NCI-H2196 (cell line): ENCODE measurements at regions not wholly inside any gene's neighbourhood (a gene's known extent, or its start where the extent isn't known, plus 50 kb on each side); places are given as distances from the start of the nearest gene placed in this dataset.

Experiments used
- DNase-seq: peaks from one replicate; lab custom pipeline; 2025; ENCODE audit not compliant: unreplicated experiment; lab: John Stamatoyannopoulos, UW

DNA sequence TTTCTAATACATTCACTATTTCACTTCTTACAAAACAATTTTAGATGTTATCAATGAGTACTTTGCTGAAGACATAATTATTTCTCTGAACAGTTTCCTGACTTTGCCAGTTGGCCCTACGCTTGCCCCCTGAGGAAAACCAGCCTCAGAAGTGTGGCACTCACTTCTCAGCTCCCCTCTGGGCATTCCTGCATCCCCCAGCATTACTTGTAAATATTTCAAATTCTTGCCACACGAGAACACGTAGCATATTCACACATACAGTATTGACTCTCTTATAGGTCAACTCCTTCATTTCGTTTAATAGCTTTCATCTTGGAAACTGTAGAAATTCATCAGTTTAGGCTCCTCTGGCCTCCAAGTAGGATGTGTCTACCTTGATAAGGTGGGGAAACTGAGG, 65.2 kb downstream of the OTX2 start:
- no peak for DNase-seq

DNA sequence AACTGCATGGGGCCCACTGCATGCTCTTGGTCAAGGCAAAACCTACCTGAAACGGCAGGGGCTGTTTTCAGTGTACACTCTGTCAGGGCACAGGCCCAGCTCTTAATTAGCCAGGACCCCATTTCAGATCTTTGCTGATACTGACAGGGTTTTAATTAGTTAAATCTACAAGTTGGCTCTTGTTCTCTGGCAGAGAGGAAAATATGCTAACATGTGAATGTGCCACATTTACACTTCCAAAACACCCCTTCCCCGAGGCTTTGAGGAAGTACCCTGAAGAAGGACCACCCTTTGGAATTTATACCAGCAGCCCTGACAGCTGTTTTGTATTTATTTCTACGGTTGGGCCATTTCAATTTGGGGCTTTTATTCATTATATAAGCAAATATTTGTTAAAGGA, 66.3 kb downstream of the OTX2 start:
- no peak for DNase-seq

DNA sequence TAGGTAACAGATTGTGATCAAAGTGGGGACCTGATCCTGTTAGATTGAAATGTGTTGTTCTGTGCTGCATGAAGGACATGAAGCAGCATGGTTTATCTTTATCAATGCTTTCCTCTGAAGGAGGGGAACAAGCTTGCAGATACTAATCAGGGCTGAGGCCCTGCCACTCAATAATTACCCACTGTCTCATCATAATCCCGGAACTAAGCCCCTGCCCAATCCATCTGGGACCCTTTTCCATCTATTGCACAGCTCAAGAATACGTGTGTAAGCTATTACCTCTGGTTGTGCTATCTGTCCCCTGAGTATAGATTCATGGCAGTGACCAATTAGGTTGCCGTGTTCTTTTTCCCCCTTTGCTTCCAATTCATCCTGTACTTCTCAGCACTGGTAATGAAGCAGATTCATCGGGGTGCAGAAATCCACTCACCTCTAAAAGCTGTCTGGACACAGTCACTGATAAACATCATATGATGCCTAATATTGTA, 67.8 kb downstream of the OTX2 start:
- no peak for DNase-seq

DNA sequence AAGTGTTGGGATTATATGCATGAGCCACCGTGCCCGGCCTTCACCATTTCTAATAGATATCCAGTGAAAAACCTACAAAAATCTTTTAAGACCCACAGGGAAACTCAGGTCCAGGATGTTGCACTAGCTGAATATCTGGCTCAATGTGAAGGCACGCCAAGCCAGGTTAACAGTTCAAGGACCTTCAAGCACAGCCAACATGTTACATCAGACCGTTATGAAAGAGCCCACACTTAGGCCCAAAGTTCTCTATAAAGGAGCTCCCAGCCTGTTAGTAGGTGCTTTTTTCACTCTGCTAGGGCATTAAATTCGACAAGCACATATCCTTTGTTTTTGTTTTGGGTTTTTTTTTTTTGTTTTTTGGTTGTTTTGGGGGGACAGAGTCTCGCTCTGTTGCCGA, 69.0 kb downstream of the OTX2 start:
- no peak for DNase-seq

DNA sequence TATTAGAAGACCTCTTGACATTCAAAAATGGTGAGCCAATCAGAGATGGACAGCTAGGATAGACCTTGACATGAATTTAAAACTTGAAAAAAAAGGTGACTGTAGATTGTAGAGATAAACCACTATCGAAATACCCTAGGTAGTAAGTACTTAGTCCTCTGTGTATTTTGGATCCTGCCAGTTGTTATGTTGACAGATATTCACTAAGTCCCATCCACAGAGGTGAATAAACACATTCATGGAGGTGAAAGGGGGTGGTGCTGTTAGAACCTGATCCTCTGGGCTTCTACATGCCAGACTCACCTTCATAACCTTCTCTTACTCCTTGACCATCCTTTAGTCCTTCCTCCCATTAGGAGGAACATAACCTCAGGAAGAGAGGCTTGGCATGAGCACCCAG, 72.3 kb downstream of the OTX2 start:
- peak; percentile 19 for DNase-seq

DNA sequence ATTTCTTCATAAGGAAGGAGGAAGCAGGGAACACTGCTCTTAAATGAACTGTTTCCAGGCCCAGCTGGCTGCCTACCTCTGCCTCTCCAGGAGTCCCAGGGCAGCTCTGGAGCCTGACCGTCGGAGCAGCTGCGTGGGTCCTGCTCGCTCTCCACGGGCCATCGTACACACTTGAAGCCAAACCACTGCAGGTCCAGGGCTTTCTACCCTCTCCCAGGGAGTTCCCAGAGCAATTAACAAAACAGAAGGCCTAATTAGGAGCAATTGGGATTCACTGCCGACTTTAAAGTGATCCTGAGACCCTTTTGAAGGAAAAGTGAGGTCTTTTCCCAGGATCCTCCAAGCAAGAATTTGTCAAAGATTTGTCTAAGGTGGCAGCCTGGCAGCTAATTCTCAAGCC, 76.9 kb downstream of the OTX2 start:
- DNase-seq, result no peak

DNA sequence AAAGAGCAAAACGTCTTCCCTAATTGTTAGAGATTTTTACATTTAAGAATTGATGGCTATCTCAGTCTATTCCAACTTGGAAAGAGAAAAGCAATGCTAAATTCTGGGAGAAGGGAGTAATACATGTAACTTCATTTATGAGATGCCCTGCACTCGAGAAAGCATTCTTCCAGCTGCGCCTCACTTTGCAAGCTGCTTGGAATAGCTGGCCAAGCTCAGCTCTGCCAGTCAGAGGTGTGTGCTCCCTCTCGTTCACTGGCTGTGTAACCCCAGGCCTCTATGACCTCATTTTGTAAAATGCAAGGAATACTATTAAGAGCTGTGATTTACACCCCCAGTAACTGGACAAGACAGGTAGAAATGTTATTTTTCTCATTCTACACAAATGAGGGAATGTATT, 79.1 kb downstream of the OTX2 start:
- no peak for DNase-seq

DNA sequence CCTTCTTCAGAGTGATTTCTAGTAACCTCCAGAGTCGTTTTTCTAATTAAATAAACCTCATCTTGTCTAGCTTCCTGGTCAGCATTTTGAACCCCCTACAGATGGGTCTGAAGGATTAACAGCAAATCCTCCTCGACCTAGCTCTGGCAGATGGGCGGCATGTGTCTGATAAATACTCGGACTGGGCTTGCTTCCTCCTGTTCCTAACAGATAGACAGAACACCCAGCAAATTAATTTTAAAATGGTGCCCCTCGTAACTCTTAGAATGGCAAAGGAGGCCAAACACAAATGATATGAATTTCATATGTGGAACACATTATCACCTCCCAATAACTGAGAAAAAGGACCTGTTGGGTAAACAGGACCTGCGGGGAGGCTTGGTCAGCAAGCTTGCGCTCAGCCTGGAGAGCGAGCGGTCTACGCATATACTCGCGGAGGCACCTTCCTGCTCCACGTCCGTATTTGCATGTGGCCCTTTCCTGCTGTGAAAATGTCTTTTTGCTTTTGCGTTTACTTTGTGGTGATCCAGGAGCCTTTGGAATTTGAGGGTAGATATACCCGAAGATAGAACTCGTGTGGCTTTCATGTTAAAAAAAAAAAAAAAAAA, 79.6 kb downstream of the OTX2 start:
- DNase-seq, result no peak

DNA sequence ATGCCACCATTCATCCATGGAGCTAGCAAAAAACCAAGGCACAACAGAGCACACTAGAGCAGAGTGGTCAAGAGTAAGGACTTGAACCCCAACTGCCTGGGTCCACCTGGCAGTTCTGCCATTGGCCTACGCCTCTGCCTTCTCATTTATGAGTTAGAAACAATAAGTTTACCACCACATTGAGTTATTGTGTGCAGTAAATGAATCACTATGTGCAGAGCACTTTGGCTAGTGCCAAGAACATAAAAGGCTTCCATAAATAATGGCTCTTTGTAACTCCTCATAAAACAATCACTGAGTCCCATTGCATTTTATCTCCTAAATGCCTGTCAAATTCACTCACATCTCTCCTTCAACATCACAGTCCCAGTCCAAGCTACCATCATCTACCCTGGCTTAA, 86.3 kb downstream of the OTX2 start:
- no peak for DNase-seq

DNA sequence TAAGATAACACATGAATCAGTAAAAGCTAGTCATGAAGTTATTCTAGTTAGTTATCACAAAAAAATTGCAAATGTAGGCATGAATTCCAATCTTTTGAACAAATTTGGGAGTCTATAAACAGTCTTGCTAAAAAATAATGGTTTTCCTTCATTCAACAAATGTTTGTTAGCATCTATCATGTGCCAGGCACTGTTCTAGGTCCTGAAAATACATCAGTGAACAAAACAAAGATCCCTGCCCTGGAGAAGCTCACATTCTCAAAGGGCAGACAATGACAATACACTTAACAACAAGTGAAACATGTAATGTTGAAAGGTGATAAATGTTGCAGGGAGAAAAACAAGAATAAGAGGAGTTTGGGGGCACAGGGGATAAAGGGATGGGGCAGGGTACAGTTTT, 86.9 kb downstream of the OTX2 start:
- no peak for DNase-seq

DNA sequence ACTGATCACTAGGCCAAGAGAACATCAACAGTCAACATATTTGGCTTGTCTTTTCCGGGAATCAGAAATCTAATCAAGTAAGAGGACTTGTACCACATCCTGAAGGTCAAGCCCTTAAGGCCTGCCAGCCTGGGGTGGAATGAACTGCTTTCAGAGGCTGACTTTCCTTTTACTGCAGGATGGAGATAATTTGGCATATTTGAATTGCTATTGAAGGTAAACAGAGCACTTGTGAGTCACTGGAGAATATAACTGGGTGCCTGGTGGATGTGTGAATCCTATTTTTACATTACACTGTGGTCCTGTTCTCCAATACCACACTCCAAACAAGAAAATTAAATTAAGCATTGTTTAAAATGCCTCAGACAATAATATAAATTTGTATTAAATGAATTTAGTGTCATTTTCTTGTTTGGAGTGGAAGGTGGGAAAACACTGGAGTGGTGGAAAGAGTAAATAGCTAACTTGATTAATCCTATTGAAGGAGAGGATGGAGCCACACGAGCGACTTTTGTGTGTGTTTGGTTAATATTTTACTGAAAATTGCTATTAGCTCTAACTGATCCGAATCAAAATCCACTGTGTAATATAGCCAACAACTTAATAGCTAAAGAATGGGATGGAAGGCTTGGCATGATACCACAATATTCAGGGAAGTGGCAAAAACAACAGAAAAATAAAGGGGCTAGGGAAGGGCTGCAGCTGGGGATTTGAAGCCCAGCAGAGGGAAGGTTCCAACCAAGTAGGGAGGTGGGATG, 89.4 kb downstream of the OTX2 start:
- DNase-seq, result peak; percentile 20

DNA sequence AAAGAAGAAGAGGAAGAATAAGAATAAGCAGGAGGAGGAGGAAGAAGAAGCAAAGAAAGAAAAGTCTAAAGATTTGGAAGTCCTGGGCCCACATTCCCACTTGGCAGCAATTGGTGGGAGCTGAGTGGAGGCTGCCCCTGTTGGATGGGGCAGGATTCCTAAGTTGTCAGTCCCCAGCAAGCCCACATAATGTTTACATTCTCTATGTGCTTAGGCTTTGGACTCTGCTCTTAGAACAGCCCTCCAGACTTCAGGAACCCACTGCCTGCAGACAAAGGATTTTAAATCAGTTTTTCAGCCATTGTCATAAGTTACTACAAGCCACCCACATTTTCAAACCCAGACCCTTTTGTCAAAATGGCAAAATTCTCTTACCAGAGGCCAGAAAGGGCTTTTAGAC, 92.0 kb downstream of the OTX2 start:
- DNase-seq, result no peak

DNA sequence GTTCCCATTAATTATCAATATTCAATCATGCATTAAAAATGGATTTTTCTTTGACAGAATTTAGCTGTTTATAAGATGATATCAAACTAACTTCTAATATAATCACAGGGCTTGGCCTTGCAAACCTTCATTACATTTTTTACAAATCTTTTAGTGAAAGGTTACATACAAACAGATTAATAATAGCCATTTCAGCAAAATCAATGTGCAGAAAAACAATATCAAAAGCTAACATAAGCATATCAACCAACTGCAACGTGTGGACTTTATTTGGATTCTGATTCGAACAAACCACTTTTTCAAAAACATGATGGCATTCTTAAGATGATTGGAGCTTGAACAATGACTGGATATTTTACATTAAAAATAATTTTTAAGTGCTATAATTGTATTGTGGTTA, 93.6 kb downstream of the OTX2 start:
- DNase-seq, result no peak

DNA sequence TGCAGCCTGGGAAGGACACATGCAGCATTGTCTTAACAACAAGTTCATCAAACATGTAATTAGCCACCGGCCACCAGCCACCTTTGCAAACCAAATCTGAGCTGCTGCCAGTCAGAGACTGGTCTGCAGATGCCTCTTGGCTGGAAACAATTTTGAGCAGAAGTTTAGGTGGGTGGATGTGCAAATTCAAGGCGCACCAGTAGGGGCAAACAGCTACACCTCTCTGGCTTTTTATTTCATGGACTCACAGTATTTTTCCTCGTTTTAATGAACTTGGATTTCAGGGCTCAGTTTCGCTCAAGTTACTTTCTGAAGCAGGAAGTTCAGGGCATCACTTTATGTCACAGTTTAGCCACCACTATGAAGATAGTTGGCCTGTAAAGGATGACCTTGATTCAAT, 94.3 kb downstream of the OTX2 start:
- no peak for DNase-seq

DNA sequence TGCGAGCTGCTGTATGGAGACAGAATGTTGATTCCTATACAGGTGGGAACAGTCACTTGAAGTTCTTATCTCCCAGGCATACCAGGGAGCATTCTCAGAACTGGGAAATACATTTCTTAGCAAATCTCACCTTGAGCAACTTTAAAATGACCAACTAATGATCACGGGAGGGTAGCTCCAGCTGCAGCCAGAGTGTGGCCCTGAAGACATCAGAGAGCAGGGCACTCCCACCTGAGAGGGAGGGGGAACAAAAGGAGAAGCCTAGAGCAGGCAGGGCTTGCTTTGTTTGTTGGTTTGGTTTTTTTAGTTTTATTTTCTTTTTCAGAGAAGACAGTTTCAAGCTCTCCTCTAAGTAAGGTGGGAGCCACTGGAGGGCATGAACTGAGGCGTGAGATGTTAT, 101.1 kb downstream of the OTX2 start:
- DNase-seq, result no peak

DNA sequence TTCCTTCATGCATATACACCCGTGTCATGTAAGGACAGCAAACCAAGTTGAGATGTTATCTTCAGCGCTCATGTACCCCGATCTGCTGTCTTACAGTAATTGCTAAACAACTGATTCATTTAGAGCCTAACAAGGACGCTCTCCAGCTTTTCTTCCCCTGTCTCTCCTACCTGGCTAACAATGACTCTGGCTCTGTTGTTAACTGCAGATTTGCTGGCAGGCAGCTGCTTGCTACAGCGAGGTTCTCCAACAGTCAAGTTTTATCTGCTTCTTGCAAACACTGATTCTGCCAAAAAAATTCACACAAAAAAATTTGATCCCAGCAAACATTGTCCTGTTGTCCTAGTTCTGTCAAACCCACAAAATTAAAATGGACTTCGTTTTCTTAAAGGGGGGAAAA, 101.6 kb downstream of the OTX2 start:
- no peak for DNase-seq

DNA sequence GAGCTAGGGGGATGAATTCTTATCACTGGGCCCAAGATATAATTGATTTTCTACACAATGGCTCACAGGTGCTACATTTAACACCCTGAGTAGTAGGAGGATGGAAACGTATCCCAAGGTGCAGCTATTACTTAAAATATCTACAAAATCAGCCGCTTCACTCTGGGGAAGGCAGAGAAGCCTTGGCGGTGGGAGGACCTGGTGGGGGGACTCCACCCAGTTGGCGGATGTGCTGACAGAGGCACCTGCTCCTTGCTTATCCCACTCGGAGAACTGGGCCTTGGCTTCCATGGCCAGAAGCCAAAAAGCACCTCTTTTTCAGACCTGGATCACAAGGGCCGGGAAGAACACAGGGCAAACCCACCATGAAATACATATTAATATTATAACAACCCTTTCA, 106.3 kb downstream of the OTX2 start:
- DNase-seq, result no peak

DNA sequence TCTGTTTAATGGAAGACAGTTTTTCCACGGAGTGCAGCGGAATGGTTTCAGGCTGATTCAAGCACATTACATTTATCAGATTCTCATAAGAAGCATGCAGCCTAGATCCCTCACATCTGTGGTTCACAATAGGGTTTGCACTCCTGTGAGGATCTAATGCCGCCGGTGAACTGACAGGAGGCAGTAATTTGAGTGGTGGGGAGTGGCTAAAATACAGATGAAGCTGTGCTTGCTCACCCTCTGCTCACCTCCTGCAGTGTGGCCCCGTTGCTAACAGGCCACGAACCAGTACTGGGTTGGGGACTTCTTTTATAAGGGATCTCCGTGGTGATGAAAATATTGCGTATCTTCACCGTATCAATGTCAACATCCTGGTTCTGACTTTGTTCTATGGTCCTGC, 107.8 kb downstream of the OTX2 start:
- no peak for DNase-seq
